ENCODE measurements at regions not wholly inside any gene's neighbourhood (a gene's known extent, or its start where the extent isn't known, plus 50 kb on each side); places are given as distances from the start of the nearest gene placed in this dataset.

- TF ChIP-seq CTCF (IDR thresholded peaks at IDR 0.05; ENCODE audit: unreplicated experiment) = no peak
- intact Hi-C loops (cut with micrococcal nuclease; ENCODE audit: unreplicated experiment) = no loop called here
- CTCF ChIA-PET = no interaction called here
- Mint-ChIP-seq H3K36me3 (ENCODE audit: insufficient read depth, unreplicated experiment) (no peaks in the 10 kb centered on the region), H3K4me1 (ENCODE audit: low read depth, unreplicated experiment) (no peaks in the 10 kb centered on the region), H3K27me3 (ENCODE audit: unreplicated experiment) (no peaks in the 10 kb centered on the region), H3K27ac (ENCODE audit: unreplicated experiment) (no peak overlapping the region), H3K9me3 (ENCODE audit: low read depth, unreplicated experiment) (peaks cover 7% of the 10 kb centered on the region), H3K4me3 (ENCODE audit: low read depth, unreplicated experiment) (no peak overlapping the region)
- DNase-seq = no peak
- no TSS peak for BruUV-seq (replicated peaks)
Observed at GRCh38 chr5:105807951-105808350, 1862.8 kb downstream of the EFNA5 start.

GRCh38 chr5:105807290-105807689 is 1863.4 kb downstream of the EFNA5 start:
- H3K4me1 Mint-ChIP-seq (ENCODE audit: low read depth, unreplicated experiment) = no peaks in the 10 kb centered on the region
- no peak overlapping the region for H3K27ac Mint-ChIP-seq (ENCODE audit: unreplicated experiment)
- BruUV-seq (replicated peaks) = no TSS peak
- H3K27me3 Mint-ChIP-seq (ENCODE audit: unreplicated experiment) = no peaks in the 10 kb centered on the region
- H3K4me3 Mint-ChIP-seq (ENCODE audit: low read depth, unreplicated experiment) = no peak overlapping the region
- CTCF ChIA-PET = no interaction called here
- TF ChIP-seq CTCF (IDR thresholded peaks at IDR 0.05; ENCODE audit: unreplicated experiment) = no peak
- no peaks in the 10 kb centered on the region for H3K36me3 Mint-ChIP-seq (ENCODE audit: insufficient read depth, unreplicated experiment)
- intact Hi-C loops (cut with micrococcal nuclease; ENCODE audit: unreplicated experiment) = no loop called here
- peaks cover 7% of the 10 kb centered on the region for H3K9me3 Mint-ChIP-seq (ENCODE audit: low read depth, unreplicated experiment)
- no peak for DNase-seq

GRCh38 chr5:105806596-105806995 is 1864.1 kb downstream of the EFNA5 start:
- Mint-ChIP-seq H3K27ac (ENCODE audit: unreplicated experiment) (no peak overlapping the region), H3K27me3 (ENCODE audit: unreplicated experiment) (no peaks in the 10 kb centered on the region), H3K4me3 (ENCODE audit: low read depth, unreplicated experiment) (no peak overlapping the region), H3K9me3 (ENCODE audit: low read depth, unreplicated experiment) (peaks cover 7% of the 10 kb centered on the region), H3K36me3 (ENCODE audit: insufficient read depth, unreplicated experiment) (no peaks in the 10 kb centered on the region), H3K4me1 (ENCODE audit: low read depth, unreplicated experiment) (no peaks in the 10 kb centered on the region)
- intact Hi-C loops (cut with micrococcal nuclease; ENCODE audit: unreplicated experiment) = no loop called here
- CTCF ChIA-PET = no interaction called here
- no TSS peak for BruUV-seq (replicated peaks)
- no peak for TF ChIP-seq CTCF (IDR thresholded peaks at IDR 0.05; ENCODE audit: unreplicated experiment)
- no peak for DNase-seq

- no peaks in the 10 kb centered on the region for H3K4me1 Mint-ChIP-seq (ENCODE audit: low read depth, unreplicated experiment)
Observed at GRCh38 chr5:105803431-105803830, 1867.3 kb downstream of the EFNA5 start.

More at GRCh38 chr5:105803431-105803830, 1867.3 kb downstream of the EFNA5 start:
- Mint-ChIP-seq H3K36me3 (ENCODE audit: insufficient read depth, unreplicated experiment) (no peaks in the 10 kb centered on the region), H3K4me3 (ENCODE audit: low read depth, unreplicated experiment) (no peak overlapping the region), H3K27ac (ENCODE audit: unreplicated experiment) (no peak overlapping the region), H3K9me3 (ENCODE audit: low read depth, unreplicated experiment) (peaks cover 7% of the 10 kb centered on the region), H3K27me3 (ENCODE audit: unreplicated experiment) (no peaks in the 10 kb centered on the region)
- no peak for DNase-seq
- CTCF ChIA-PET = no interaction called here
- no peak for TF ChIP-seq CTCF (IDR thresholded peaks at IDR 0.05; ENCODE audit: unreplicated experiment)
- intact Hi-C loops (cut with micrococcal nuclease; ENCODE audit: unreplicated experiment) = no loop called here
- BruUV-seq (replicated peaks) = no TSS peak

Measured in Calu3 (cell line).